Heart left ventricle (tissue), 16 donors: ENCODE measurements at regions not wholly inside any gene's neighbourhood (a gene's known extent, or its start where the extent isn't known, plus 50 kb on each side); places are given as distances from the start of the nearest gene placed in this dataset.
A peak's percentile ranks its signal among the peaks of the same experiment; 100 is the strongest.

ENCODE experiments used
- ATAC-seq, 4 donors: fragments of 200-7000 bp; cut with Tn5 transposase; one replicate each; pipeline ENCODE4 v1.9.1; 2020 to 2022; ENCODE audit warnings: moderate library complexity in 4 of 4, mild to moderate bottlenecking in 3 of 4, moderate number of reproducible peaks in 1 of 4
- DNase-seq, 5 donors: peaks; one replicate each; pipeline ENCODE4 v3.0.0-alpha.2; 2020
- H3K27ac ChIP-seq, 12 donors: fragments of 200-600 bp; sonication (generic) in 4 of 12; one replicate each; pipeline versions ENCODE4 v1.5.0 to v1.8.0; 2016 to 2022; ENCODE audit warnings: mild to moderate bottlenecking in 2 of 12
- H3K27me3 ChIP-seq, 9 donors: fragments of 200-600 bp; sonication (generic) in 2 of 9; one replicate each; pipeline versions ENCODE4 v1.5.1 to v1.8.0; 2016 to 2022; ENCODE audit warnings: mild to moderate bottlenecking in 3 of 9
- H3K36me3 ChIP-seq, 9 donors: fragments of 200-600 bp; sonication (generic) in 2 of 9; one replicate each; pipeline versions ENCODE4 v1.5.0 to v1.8.0; 2018 to 2022; ENCODE audit warnings: mild to moderate bottlenecking in 2 of 9
- H3K4me1 ChIP-seq, 12 donors: fragments of 200-600 bp; sonication (generic) in 4 of 12; one replicate each; pipeline versions ENCODE4 v1.5.0 to v1.8.0; 2016 to 2022; ENCODE audit warnings: mild to moderate bottlenecking in 3 of 12
- H3K4me3 ChIP-seq, 12 donors: fragments of 200-600 bp; sonication (generic) in 4 of 12; one replicate each; pipeline versions ENCODE4 v1.5.0 to v1.8.0; 2017 to 2022; ENCODE audit warnings: mild to moderate bottlenecking in 9 of 12, moderate library complexity in 4 of 12
- H3K9me3 ChIP-seq, 12 donors: fragments of 200-600 bp; sonication (generic) in 4 of 12; one replicate each; pipeline versions ENCODE4 v1.5.0 to v1.8.0; 2016 to 2022; ENCODE audit warnings: mild to moderate bottlenecking in 1 of 12
- CTCF ChIP-seq, 12 donors: fragments of 200-600 bp; sonication (generic) in 4 of 12; IDR thresholded peaks; one replicate each; pipeline versions ENCODE4 v1.5.0 to v1.8.0; 2018 to 2022; ENCODE audit warnings: antibody characterized with exemption in 12 of 12, mild to moderate bottlenecking in 5 of 12
- POLR2A ChIP-seq, 2 donors: fragments of 450-650 bp; IDR thresholded peaks; one replicate each; pipeline ENCODE4 v1.6.1; 2017; ENCODE audit warnings: antibody characterized with exemption in 2 of 2, mild to moderate bottlenecking in 2 of 2, moderate library complexity in 2 of 2
- WGBS, 4 donors: extraction: QIAGEN DNeasy Blood & Tissue Kit in 2 of 4; methylation state at CpG; one replicate each; pipeline versions ENCODE4 v1.1.5 to v1.1.7; 2013 to 2018; 5-methylcytosine and 5-hydroxymethylcytosine counted together
- intact Hi-C, 10 donors: fragments of 100-400 bp; cut with DNase I; formaldehyde crosslinking; loops; one replicate each; pipeline versions ENCODE4 v1.11.1 to v1.14.2; 2022
- donor health status: ischemic (EF 13 %, LVEDD 7.1; RV severe dilation, severe dysfunction).
- donor health status: healthy with polysubstance abuse.
- donor health status: DM: no; HTN: yes; CAD: no.
- donor health status: DM: no; HTN: no; CAD: no.
- donor health status: ischemic (EF 25% LVEDD 6.9; RV normal size, moderate dysfunction).
- donor health status: ischemic (EF 25% LVEDD 5.7; RV mildly dilated, moderate dysfunction).
- donor health status: healthy.
- donor health status: DM: yes; HTN: yes; CAD: no.
- donor health status: ischemic (EF 35%, LVEDD 5.7; RV mildly dilated, moderate dysfunction).
- donor health status: nonischemic (EF 11% LVEDD 7.7; RV severe dilation, severe dysfunction).
- donor health status: DM: yes; HTN: yes; CAD: no.
- donor health status: PGD.
- donor health status: ischemic (EF 29% LVEDD 5.4; RV normal size, mild dysfunction).
- donor health status: nonischemic (EF 23%, LVEDD 6.1; RV moderate dilation, normal function).

GRCh38 chr2:4898706-4899105, 793.5 kb upstream of the SOX11 start:
- no peak for ATAC-seq
- Histone ChIP-seq H3K9me3 (no peaks in the 10 kb centered on the region), H3K36me3 (no peaks in the 10 kb centered on the region), H3K27ac (no peak overlapping the region), H3K4me1 (no peaks in the 10 kb centered on the region), H3K4me3 (no peak overlapping the region), H3K27me3 (no peaks in the 10 kb centered on the region)
- DNase-seq, result no peak
- 78 to 83% (median 82%) methylated on average over 5 of the region's 5 CpGs for WGBS, 4 donors
- intact Hi-C loops, result no loop called here
- TF ChIP-seq POLR2A (IDR thresholded peaks at IDR 0.05) (no peak), CTCF (IDR thresholded peaks at IDR 0.05) (no peak)

GRCh38 chr2:4900242-4900641, 791.9 kb upstream of the SOX11 start:
- Histone ChIP-seq H3K27ac (no peak overlapping the region), H3K36me3 (no peaks in the 10 kb centered on the region), H3K4me1 (no peaks in the 10 kb centered on the region), H3K27me3 (no peaks in the 10 kb centered on the region), H3K4me3 (no peak overlapping the region), H3K9me3 (no peaks in the 10 kb centered on the region)
- no peak for TF ChIP-seq POLR2A (IDR thresholded peaks at IDR 0.05)
- TF ChIP-seq CTCF (IDR thresholded peaks at IDR 0.05), result no peak
- intact Hi-C loops, result no loop called here
- no peak for ATAC-seq
- WGBS, 4 donors, result 77 to 83% (median 81%) methylated on average over 5 of the region's 5 CpGs
- DNase-seq, result no peak

- no peaks in the 10 kb centered on the region for H3K27me3 ChIP-seq
- no peak overlapping the region for H3K27ac ChIP-seq
- DNase-seq, result no peak
- TF ChIP-seq POLR2A (IDR thresholded peaks at IDR 0.05) (no peak), CTCF (IDR thresholded peaks at IDR 0.05) (no peak)
- ATAC-seq, result no peak
- intact Hi-C loops, result no loop called here
- H3K4me1 ChIP-seq, result no peaks in the 10 kb centered on the region
- WGBS, 4 donors, result 76 to 84% (median 79%) methylated on average over 11 of the region's 11 CpGs
- H3K4me3 ChIP-seq, result no peak overlapping the region
- H3K9me3 ChIP-seq, result no peaks in the 10 kb centered on the region
- H3K36me3 ChIP-seq, result no peaks in the 10 kb centered on the region
These were observed 791.1 kb upstream of the SOX11 start for GRCh38 chr2:4900861-4901770.

- TF ChIP-seq POLR2A (IDR thresholded peaks at IDR 0.05) (no peak), CTCF (IDR thresholded peaks at IDR 0.05) (no peak)
- H3K9me3 ChIP-seq, result no peaks in the 10 kb centered on the region
- peak in 1 of 5 donors; percentile 25 for DNase-seq
- H3K36me3 ChIP-seq, result no peaks in the 10 kb centered on the region
- H3K27me3 ChIP-seq, result peaks cover 0 to 3% (median 0%) of the 10 kb centered on the region in 9 donors
- peak in 2 of 4 donors; percentile 46 for ATAC-seq
- no peak overlapping the region for H3K4me3 ChIP-seq
- intact Hi-C loops, result no loop called here
- WGBS, 4 donors, result 16 to 29% (median 20%) methylated on average over 12 of the region's 12 CpGs
- no peaks in the 10 kb centered on the region for H3K4me1 ChIP-seq
- no peak overlapping the region for H3K27ac ChIP-seq
These were observed 788.4 kb upstream of the SOX11 start for GRCh38 chr2:4903656-4904348.
